AG04450 (cell line): ENCODE measurements at regions not wholly inside any gene's neighbourhood (a gene's known extent, or its start where the extent isn't known, plus 50 kb on each side); places are given as distances from the start of the nearest gene placed in this dataset.
"Not testable (repeated sequence)": the region's sequence is repeated elsewhere in the genome, so short reads cannot be mapped to it uniquely, and the experiment has no call there.

Experiments
- CTCF ChIA-PET: fragments of 300-600, 350-600 bp; formaldehyde crosslinking; extraction: SDS; loops from one replicate; lab custom pipeline; 2022; ENCODE audit warnings: antibody characterized with exemption, inconsistent platforms; lab: Charles Lee
- POLR2A ChIA-PET: fragments of 350-600 bp; formaldehyde crosslinking; extraction: SDS; loops from one replicate; lab custom pipeline; 2021; ENCODE audit warnings: antibody characterized with exemption, inconsistent platforms; lab: Yijun Ruan, JAX
- DNase-seq: peaks from one replicate; pipeline ENCODE4 v3.0.0-alpha.2; 2011; ENCODE audit warnings: low read depth, low spot score
- H3K27ac ChIP-seq: one replicate; pipeline ENCODE4 v1.5.1; 2012; ENCODE audit warnings: low read depth, low read length, control low read depth
- H3K27me3 ChIP-seq: one replicate; pipeline ENCODE4 v1.6.0; 2012; ENCODE audit warnings: low read length; ENCODE audit not compliant: control insufficient read depth, insufficient read depth
- H3K4me3 ChIP-seq: 2 replicates; pipeline ENCODE4 v1.5.1; 2011; ENCODE audit warnings: mild to moderate bottlenecking, low read depth, low read length, control low read depth
- H3K9me3 ChIP-seq: 2 replicates; pipeline ENCODE4 v1.5.1; 2012; ENCODE audit warnings: low read length; ENCODE audit not compliant: control insufficient read depth, insufficient read depth
- CTCF ChIP-seq: IDR thresholded peaks from 2 replicates; pipeline ENCODE4 v1.5.1; 2011; ENCODE audit warnings: low read depth, low read length, control low read depth, inconsistent platforms

GRCh38 chr3:34676436-34676835 lies 878.0 kb downstream of the PDCD6IP start:
- POLR2A ChIA-PET = no interaction called here
- DNase-seq = no peak
- Histone ChIP-seq H3K9me3 (peaks cover 15% of the 10 kb centered on the region), H3K27ac (no peak overlapping the region), H3K4me3 (no peak overlapping the region), H3K27me3 (no peaks in the 10 kb centered on the region)
- CTCF ChIA-PET = interaction anchor here (2.0 kb wide), 1 partner anchor 793 kb away, joined by 5 read pairs; no protein-coding TSS in a partner anchor
- no peak for TF ChIP-seq CTCF

- peaks cover 24% of the 10 kb centered on the region for H3K9me3 ChIP-seq
- no peak overlapping the region for H3K4me3 ChIP-seq
- no peak for TF ChIP-seq CTCF
- POLR2A ChIA-PET = no interaction called here
- no peak for DNase-seq
- H3K27me3 ChIP-seq = no peaks in the 10 kb centered on the region
- H3K27ac ChIP-seq = no peak overlapping the region
- CTCF ChIA-PET = interaction anchor here (2.0 kb wide), 1 partner anchor 795 kb away, joined by 5 read pairs; no protein-coding TSS in a partner anchor
These were observed 880.1 kb downstream of the PDCD6IP start for GRCh38 chr3:34678575-34678974.

- DNase-seq, CTCF ChIA-PET: not testable (repeated sequence)
These were observed 880.6 kb downstream of the PDCD6IP start for GRCh38 chr3:34679055-34679454.

GRCh38 chr3:34683851-34684250 lies 885.4 kb downstream of the PDCD6IP start:
- no peak overlapping the region for H3K4me3 ChIP-seq
- TF ChIP-seq CTCF = peak; percentile 27; the same call in 1 of the 2 replicates
- ChIA-PET CTCF (interaction anchor here (1.0 to 2.4 kb wide), 3 partner anchors 704 to 800 kb away, joined by 3 to 47 read pairs (median 9); no protein-coding TSS in a partner anchor), POLR2A (no interaction called here)
- H3K27me3 ChIP-seq = no peaks in the 10 kb centered on the region
- no peak overlapping the region for H3K27ac ChIP-seq
- peaks cover 29% of the 10 kb centered on the region for H3K9me3 ChIP-seq
- DNase-seq = no peak

More at GRCh38 chr3:34679055-34679454, 880.6 kb downstream of the PDCD6IP start:
- H3K4me3 ChIP-seq, POLR2A ChIA-PET, H3K27me3 ChIP-seq, H3K27ac ChIP-seq: not testable (repeated sequence)
- peaks cover 26% of the 10 kb centered on the region for H3K9me3 ChIP-seq

GRCh38 chr3:34686541-34686940 lies 888.1 kb downstream of the PDCD6IP start:
- CTCF ChIA-PET = no interaction called here
- H3K27me3 ChIP-seq = no peaks in the 10 kb centered on the region
- POLR2A ChIA-PET = no interaction called here
- DNase-seq = no peak
- H3K27ac ChIP-seq = no peak overlapping the region
- no peak overlapping the region for H3K4me3 ChIP-seq
- no peak for TF ChIP-seq CTCF
- peaks cover 13% of the 10 kb centered on the region for H3K9me3 ChIP-seq
